ENCODE measurements at regions not wholly inside any gene's neighbourhood (a gene's known extent, or its start where the extent isn't known, plus 50 kb on each side); places are given as distances from the start of the nearest gene placed in this dataset.
A peak's percentile ranks its signal among the peaks of the same experiment; 100 is the strongest.

DNA sequence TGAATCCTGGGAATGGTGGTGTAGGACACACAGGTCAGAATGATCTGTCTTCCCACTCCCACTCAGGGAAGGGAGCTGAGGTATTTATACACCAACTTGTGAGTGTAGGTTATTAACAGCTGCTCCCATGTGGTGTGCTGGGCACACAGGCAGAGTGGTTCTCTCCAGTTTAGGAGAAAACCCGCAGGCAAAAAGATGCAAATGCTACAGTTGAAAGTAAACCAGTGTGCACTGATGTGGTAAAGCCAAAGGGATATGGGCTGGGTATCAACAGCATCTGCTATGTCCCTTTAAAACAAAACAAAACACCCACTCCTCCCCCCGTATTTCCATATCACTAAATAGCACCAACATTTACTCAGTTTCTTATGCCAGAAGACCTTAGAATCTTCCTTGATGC is 75.4 kb upstream of the SYT13 start:
- H3K4me3 ChIP-seq (ENCODE audit: low read length in 2 of 2): no peak overlapping the region
- H3K4me1 ChIP-seq (ENCODE audit: control insufficient read depth in 1 of 2, insufficient read depth in 2 of 2, low read length in 2 of 2): no peaks in the 10 kb centered on the region
- H3K9me3 ChIP-seq (ENCODE audit: control insufficient read depth, low read length): no peaks in the 10 kb centered on the region
- DNase-seq (no peak), ATAC-seq (ENCODE audit: low FRiP score) (no peak)
- intact Hi-C loops (cut with DNase I): no loop called here
- WGBS, 2 donors: 80 to 82% methylated on average over 2 of the region's 2 CpGs
- H3K27ac ChIP-seq (ENCODE audit: low read depth in 1 of 2, low read length in 2 of 2): no peak overlapping the region
- H3K27me3 ChIP-seq (ENCODE audit: control insufficient read depth in 1 of 2, insufficient read depth in 2 of 2, low read length in 1 of 2): peaks cover 0 to 4% of the 10 kb centered on the region in 2 donors
- no peaks in the 10 kb centered on the region for H3K36me3 ChIP-seq (ENCODE audit: control insufficient read depth in 1 of 2, insufficient read depth in 2 of 2, low read length in 1 of 2)

DNA sequence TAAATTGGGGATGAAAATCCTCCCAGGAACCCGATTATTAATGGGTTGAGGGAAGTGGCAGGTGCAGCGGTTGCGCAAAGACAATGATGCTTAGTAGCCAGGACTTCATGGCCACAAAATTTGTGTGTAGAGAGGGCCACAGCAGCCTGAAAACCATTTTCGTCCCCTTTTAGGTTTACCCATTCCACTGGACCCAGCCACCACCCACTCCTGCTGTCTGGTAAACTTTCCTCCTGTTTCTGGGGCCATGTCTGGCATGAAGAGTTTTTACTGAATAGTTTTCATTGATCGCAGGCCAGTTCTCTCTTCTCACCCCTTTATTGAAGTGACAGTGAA is 69.5 kb upstream of the SYT13 start:
- Histone ChIP-seq H3K4me3 (ENCODE audit: low read length in 2 of 2) (peak overlapping the region; percentile 41 to 59), H3K4me1 (ENCODE audit: control insufficient read depth in 1 of 2, insufficient read depth in 2 of 2, low read length in 2 of 2) (no peaks in the 10 kb centered on the region), H3K9me3 (ENCODE audit: control insufficient read depth, low read length) (no peaks in the 10 kb centered on the region), H3K27me3 (ENCODE audit: control insufficient read depth in 1 of 2, insufficient read depth in 2 of 2, low read length in 1 of 2) (no peaks in the 10 kb centered on the region), H3K36me3 (ENCODE audit: control insufficient read depth in 1 of 2, insufficient read depth in 2 of 2, low read length in 1 of 2) (no peaks in the 10 kb centered on the region), H3K27ac (ENCODE audit: low read depth in 1 of 2, low read length in 2 of 2) (no peak overlapping the region)
- 12 to 18% methylated on average over 5 of the region's 5 CpGs for WGBS, 2 donors
- ATAC-seq (ENCODE audit: low FRiP score) (peak; percentile 43), DNase-seq (no peak)
- intact Hi-C loops (cut with DNase I): loop anchor here in 1 of 2 donors (1.0 kb wide), 1 partner anchor 235 kb away; no protein-coding TSS in a partner anchor

DNA sequence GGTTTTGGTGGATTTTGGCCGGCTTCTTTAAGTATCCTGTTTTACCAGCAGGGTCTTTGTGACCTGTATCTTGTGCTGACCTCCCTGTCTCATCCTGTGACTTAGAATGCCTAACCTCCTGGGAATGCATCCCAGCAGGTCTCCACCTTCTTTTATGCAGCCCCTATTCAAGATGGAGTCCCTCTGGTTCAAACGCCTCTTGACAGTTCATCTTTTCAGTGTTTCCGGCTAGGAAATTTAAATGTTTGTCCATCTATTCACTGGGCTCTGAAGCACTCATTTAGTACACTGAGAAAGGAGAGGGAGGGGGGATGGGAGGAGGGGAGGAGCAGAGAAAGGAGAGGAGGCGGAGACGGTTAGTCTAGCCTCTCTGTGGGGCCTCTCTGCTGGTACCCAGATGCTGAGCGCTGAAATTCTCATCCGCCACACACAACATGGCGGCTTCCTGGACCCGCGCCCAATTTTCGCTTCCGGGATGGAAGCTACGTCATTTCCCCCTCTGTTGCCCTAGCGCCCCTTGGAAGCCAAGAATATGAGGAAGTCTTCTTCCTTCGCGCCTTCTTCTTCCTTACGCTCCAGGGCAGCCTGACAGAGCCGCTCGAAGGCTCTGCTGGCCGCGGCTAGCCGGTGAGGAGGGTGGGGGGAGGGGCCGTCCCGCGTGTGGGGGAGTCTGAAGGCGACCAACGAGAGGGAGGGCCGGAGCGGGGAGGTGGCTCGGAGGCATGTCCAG is 69.0 kb upstream of the SYT13 start:
- H3K27ac ChIP-seq (ENCODE audit: low read depth in 1 of 2, low read length in 2 of 2): no peak overlapping the region
- no peaks in the 10 kb centered on the region for H3K9me3 ChIP-seq (ENCODE audit: control insufficient read depth, low read length)
- WGBS, 2 donors: 7 to 8% methylated on average over 30 of the region's 30 CpGs
- ATAC-seq (ENCODE audit: low FRiP score) (peak; percentile 94), DNase-seq (peak; percentile 91 to 96)
- no peaks in the 10 kb centered on the region for H3K27me3 ChIP-seq (ENCODE audit: control insufficient read depth in 1 of 2, insufficient read depth in 2 of 2, low read length in 1 of 2)
- no peaks in the 10 kb centered on the region for H3K36me3 ChIP-seq (ENCODE audit: control insufficient read depth in 1 of 2, insufficient read depth in 2 of 2, low read length in 1 of 2)
- H3K4me1 ChIP-seq (ENCODE audit: control insufficient read depth in 1 of 2, insufficient read depth in 2 of 2, low read length in 2 of 2): no peaks in the 10 kb centered on the region
- peak overlapping the region; percentile 41 to 59 for H3K4me3 ChIP-seq (ENCODE audit: low read length in 2 of 2)
- intact Hi-C loops (cut with DNase I): no loop called here

DNA sequence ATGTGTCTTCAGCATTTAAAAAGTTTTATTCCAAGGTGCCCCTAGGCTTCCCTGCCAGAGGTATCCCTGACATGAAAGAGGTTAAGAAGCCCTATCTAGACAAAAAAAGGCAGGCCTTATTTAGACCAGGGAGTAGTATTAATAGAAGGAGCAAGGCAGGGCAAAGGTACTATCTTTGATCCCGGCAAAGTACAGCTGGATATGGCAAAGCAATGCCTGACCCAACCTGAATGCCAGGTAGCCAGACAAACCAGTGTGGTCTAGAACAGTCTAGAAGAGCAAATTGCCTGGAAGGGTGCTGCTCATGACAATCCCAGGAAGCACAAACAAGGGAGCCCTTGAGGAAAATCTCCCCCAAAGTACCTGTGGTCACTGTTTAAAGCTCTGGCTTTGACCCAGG is 62.6 kb upstream of the SYT13 start:
- H3K36me3 ChIP-seq (ENCODE audit: control insufficient read depth in 1 of 2, insufficient read depth in 2 of 2, low read length in 1 of 2): no peaks in the 10 kb centered on the region
- ATAC-seq (ENCODE audit: low FRiP score): no peak
- H3K4me3 ChIP-seq (ENCODE audit: low read length in 2 of 2): no peak overlapping the region
- DNase-seq: no peak
- no peaks in the 10 kb centered on the region for H3K27me3 ChIP-seq (ENCODE audit: control insufficient read depth in 1 of 2, insufficient read depth in 2 of 2, low read length in 1 of 2)
- H3K27ac ChIP-seq (ENCODE audit: low read depth in 1 of 2, low read length in 2 of 2): no peak overlapping the region
- 87 to 92% methylated on average over 1 of the region's 1 CpG for WGBS, 2 donors
- H3K9me3 ChIP-seq (ENCODE audit: control insufficient read depth, low read length): no peaks in the 10 kb centered on the region
- intact Hi-C loops (cut with DNase I): no loop called here
- H3K4me1 ChIP-seq (ENCODE audit: control insufficient read depth in 1 of 2, insufficient read depth in 2 of 2, low read length in 2 of 2): no peaks in the 10 kb centered on the region

- 60 to 68% methylated on average over 12 of the region's 12 CpGs for WGBS, 2 donors
- intact Hi-C loops (cut with DNase I): no loop called here
- ATAC-seq (ENCODE audit: low FRiP score): no peak
- DNase-seq: no peak
- no peaks in the 10 kb centered on the region for H3K36me3 ChIP-seq (ENCODE audit: control insufficient read depth in 1 of 2, insufficient read depth in 2 of 2, low read length in 1 of 2)
- no peak overlapping the region for H3K27ac ChIP-seq (ENCODE audit: low read depth in 1 of 2, low read length in 2 of 2)
- no peaks in the 10 kb centered on the region for H3K27me3 ChIP-seq (ENCODE audit: control insufficient read depth in 1 of 2, insufficient read depth in 2 of 2, low read length in 1 of 2)
- H3K9me3 ChIP-seq (ENCODE audit: control insufficient read depth, low read length): no peaks in the 10 kb centered on the region
- H3K4me1 ChIP-seq (ENCODE audit: control insufficient read depth in 1 of 2, insufficient read depth in 2 of 2, low read length in 2 of 2): no peaks in the 10 kb centered on the region
- no peak overlapping the region for H3K4me3 ChIP-seq (ENCODE audit: low read length in 2 of 2)
Observed at GRCh38 chr11:45347348-45348082, 61.4 kb upstream of the SYT13 start.

DNA sequence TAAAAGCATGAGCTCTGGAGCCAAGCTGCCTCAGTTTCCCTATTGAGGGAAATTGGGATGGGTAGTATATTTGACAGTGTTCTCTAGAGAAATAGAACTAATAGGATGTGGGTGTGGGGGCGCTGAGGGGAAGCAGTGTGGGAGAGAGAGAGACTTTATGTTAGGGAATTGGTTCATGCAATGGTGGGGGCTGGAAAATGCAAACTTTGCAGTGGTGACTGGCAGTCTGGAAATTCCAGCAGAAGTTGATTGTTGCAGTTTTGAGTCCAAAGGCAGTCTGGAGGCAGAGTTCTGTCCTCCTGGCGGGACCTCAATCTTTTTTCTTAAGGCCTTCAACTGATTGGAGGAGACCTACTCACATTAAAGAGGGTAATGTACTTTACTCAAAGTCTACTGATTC is 59.4 kb upstream of the SYT13 start:
- no peaks in the 10 kb centered on the region for H3K27me3 ChIP-seq (ENCODE audit: control insufficient read depth in 1 of 2, insufficient read depth in 2 of 2, low read length in 1 of 2)
- H3K27ac ChIP-seq (ENCODE audit: low read depth in 1 of 2, low read length in 2 of 2): no peak overlapping the region
- intact Hi-C loops (cut with DNase I): no loop called here
- H3K9me3 ChIP-seq (ENCODE audit: control insufficient read depth, low read length): no peaks in the 10 kb centered on the region
- no peaks in the 10 kb centered on the region for H3K4me1 ChIP-seq (ENCODE audit: control insufficient read depth in 1 of 2, insufficient read depth in 2 of 2, low read length in 2 of 2)
- 87 to 92% methylated on average over 2 of the region's 2 CpGs for WGBS, 2 donors
- DNase-seq (no peak), ATAC-seq (ENCODE audit: low FRiP score) (no peak)
- H3K36me3 ChIP-seq (ENCODE audit: control insufficient read depth in 1 of 2, insufficient read depth in 2 of 2, low read length in 1 of 2): no peaks in the 10 kb centered on the region
- no peak overlapping the region for H3K4me3 ChIP-seq (ENCODE audit: low read length in 2 of 2)

DNA sequence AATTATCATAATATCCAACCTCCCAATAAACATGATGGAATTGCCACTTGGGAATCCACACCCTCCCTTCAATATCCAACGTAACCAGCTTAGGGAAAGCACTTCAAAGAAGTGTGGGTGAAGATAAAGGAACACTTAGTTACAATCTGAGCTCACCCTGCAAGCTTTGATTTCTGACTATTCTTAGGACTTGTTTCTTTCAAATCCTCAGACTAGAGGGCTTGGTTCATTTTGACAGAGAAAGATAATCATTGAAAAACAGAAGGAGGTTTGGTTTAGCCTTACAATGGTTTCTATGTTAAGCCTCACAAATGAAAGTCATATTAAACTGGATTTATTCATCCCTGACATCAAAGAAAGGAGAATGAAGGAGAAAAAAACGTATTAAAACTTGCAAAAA is 57.9 kb upstream of the SYT13 start:
- Histone ChIP-seq H3K27ac (ENCODE audit: low read depth in 1 of 2, low read length in 2 of 2) (no peak overlapping the region), H3K4me1 (ENCODE audit: control insufficient read depth in 1 of 2, insufficient read depth in 2 of 2, low read length in 2 of 2) (no peaks in the 10 kb centered on the region), H3K36me3 (ENCODE audit: control insufficient read depth in 1 of 2, insufficient read depth in 2 of 2, low read length in 1 of 2) (no peaks in the 10 kb centered on the region), H3K27me3 (ENCODE audit: control insufficient read depth in 1 of 2, insufficient read depth in 2 of 2, low read length in 1 of 2) (no peaks in the 10 kb centered on the region), H3K9me3 (ENCODE audit: control insufficient read depth, low read length) (no peaks in the 10 kb centered on the region), H3K4me3 (ENCODE audit: low read length in 2 of 2) (no peak overlapping the region)
- 40 to 52% methylated on average over 2 of the region's 2 CpGs for WGBS, 2 donors
- DNase-seq (no peak), ATAC-seq (ENCODE audit: low FRiP score) (no peak)
- intact Hi-C loops (cut with DNase I): no loop called here

DNA sequence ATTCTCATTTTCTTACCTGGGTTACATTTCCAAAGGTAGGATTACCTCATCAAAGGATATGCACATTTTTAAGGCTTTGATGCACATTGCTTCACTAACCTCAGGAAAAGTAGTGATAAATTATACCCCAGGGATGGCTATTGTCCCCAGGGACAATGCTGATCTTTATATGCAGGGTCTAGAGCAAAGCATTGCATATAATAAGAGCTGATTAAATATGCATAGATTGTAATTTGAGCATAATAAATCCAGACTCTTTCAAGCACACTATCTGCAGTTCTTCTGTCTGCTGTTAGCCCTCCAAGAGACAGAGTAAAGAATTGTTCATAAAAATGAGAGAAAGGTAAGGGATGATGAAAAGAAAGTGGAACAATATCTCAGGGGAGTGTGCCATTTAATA is 57.3 kb upstream of the SYT13 start:
- Histone ChIP-seq H3K4me1 (ENCODE audit: control insufficient read depth in 1 of 2, insufficient read depth in 2 of 2, low read length in 2 of 2) (no peaks in the 10 kb centered on the region), H3K27ac (ENCODE audit: low read depth in 1 of 2, low read length in 2 of 2) (no peak overlapping the region), H3K4me3 (ENCODE audit: low read length in 2 of 2) (no peak overlapping the region), H3K27me3 (ENCODE audit: control insufficient read depth in 1 of 2, insufficient read depth in 2 of 2, low read length in 1 of 2) (no peaks in the 10 kb centered on the region), H3K36me3 (ENCODE audit: control insufficient read depth in 1 of 2, insufficient read depth in 2 of 2, low read length in 1 of 2) (no peaks in the 10 kb centered on the region), H3K9me3 (ENCODE audit: control insufficient read depth, low read length) (no peaks in the 10 kb centered on the region)
- no peak for DNase-seq
- intact Hi-C loops (cut with DNase I): no loop called here
- no peak for ATAC-seq (ENCODE audit: low FRiP score)

- Histone ChIP-seq H3K27ac (ENCODE audit: low read depth in 1 of 2, low read length in 2 of 2) (no peak overlapping the region), H3K4me3 (ENCODE audit: low read length in 2 of 2) (no peak overlapping the region), H3K36me3 (ENCODE audit: control insufficient read depth in 1 of 2, insufficient read depth in 2 of 2, low read length in 1 of 2) (no peaks in the 10 kb centered on the region), H3K9me3 (ENCODE audit: control insufficient read depth, low read length) (no peaks in the 10 kb centered on the region), H3K27me3 (ENCODE audit: control insufficient read depth in 1 of 2, insufficient read depth in 2 of 2, low read length in 1 of 2) (no peaks in the 10 kb centered on the region), H3K4me1 (ENCODE audit: control insufficient read depth in 1 of 2, insufficient read depth in 2 of 2, low read length in 2 of 2) (no peaks in the 10 kb centered on the region)
- no peak for DNase-seq
- ATAC-seq (ENCODE audit: low FRiP score): no peak
- 95 to 96% methylated on average over 7 of the region's 7 CpGs for WGBS, 2 donors
- intact Hi-C loops (cut with DNase I): no loop called here
Observed at GRCh38 chr11:45341372-45341771, 55.2 kb upstream of the SYT13 start.

Data from aorta (tissue), 5 donors.